ENCODE measurements at regions not wholly inside any gene's neighbourhood (a gene's known extent, or its start where the extent isn't known, plus 50 kb on each side); places are given as distances from the start of the nearest gene placed in this dataset.

- CTCF ChIA-PET, result no interaction called here
- Histone ChIP-seq H4K91ac (ENCODE audit: insufficient read depth, low read depth, low read length) (no peak overlapping the region), H2AK9ac (replicated peaks; ENCODE audit: low read depth, low read length, poor library complexity) (no peak overlapping the region), H2BK5ac (ENCODE audit: low read depth, low read length, poor library complexity, severe bottlenecking) (no peak overlapping the region), H3K36me3 (ENCODE audit: control insufficient read depth, insufficient read depth, low read length) (no peaks in the 10 kb centered on the region), H3K23ac (ENCODE audit: low read depth, low read length) (no peak overlapping the region), H3K9me1 (ENCODE audit: insufficient read depth, low read length) (no peaks in the 10 kb centered on the region), H3K27me3 (ENCODE audit: control insufficient read depth, insufficient read depth, low read length) (no peaks in the 10 kb centered on the region), H3K27ac (ENCODE audit: insufficient read depth, low read length) (no peak overlapping the region), H4K5ac (ENCODE audit: low read depth, low read length) (no peak overlapping the region), H2BK20ac (ENCODE audit: low read depth, low read length) (no peak overlapping the region), H3K4me1 (ENCODE audit: control insufficient read depth, insufficient read depth, low read length) (no peaks in the 10 kb centered on the region), H3K14ac (replicated peaks; ENCODE audit: low read depth, low read length) (no peak overlapping the region), H3K79me1 (ENCODE audit: low read depth in 1 of 2, low read length in 2 of 2) (no peaks in the 10 kb centered on the region), H3K56ac (ENCODE audit: extremely low read depth, insufficient read depth, low read length) (no peak overlapping the region), H3K4ac (ENCODE audit: low read depth, low read length) (no peak overlapping the region), H2AFZ (replicated peaks; ENCODE audit: low read length, poor library complexity) (no peak overlapping the region), H3K18ac (ENCODE audit: low read depth, low read length) (no peak overlapping the region), H2BK120ac (ENCODE audit: low read depth, low read length) (no peak overlapping the region), H2AK5ac (ENCODE audit: low read depth, low read length) (no peak overlapping the region), H4K20me1 (ENCODE audit: insufficient read depth, low read length) (no peaks in the 10 kb centered on the region), H3K9me3 (ENCODE audit: control insufficient read depth, insufficient read depth, low read length) (no peaks in the 10 kb centered on the region), H3K9ac (ENCODE audit: low read depth, low read length) (no peak overlapping the region), H2BK15ac (ENCODE audit: low read depth, low read length) (no peak overlapping the region), H3K4me3 (ENCODE audit: insufficient read depth, low read depth, low read length) (no peak overlapping the region), H4K8ac (ENCODE audit: low read depth in 2 of 2, low read length in 2 of 2) (no peak overlapping the region), H3K4me2 (ENCODE audit: low read depth, low read length) (no peak overlapping the region)
- in situ Hi-C loops (cut with MboI; ENCODE audit: low sequenced_read_pairs) (no loop called here), dilution Hi-C loops (cut with HindIII; ENCODE audit: low sequenced_read_pairs, unreplicated experiment) (no loop called here), intact Hi-C loops (cut with micrococcal nuclease) (no loop called here)
- no TSS peak for BruUV-seq (replicated peaks)
- no peak for TF ChIP-seq POLR2A (IDR thresholded peaks at IDR 0.05; ENCODE audit: low read depth, low read length)
- TF ChIP-seq FOS (IDR thresholded peaks at IDR 0.05; ENCODE audit: low read depth, low read length), result no peak
- TF ChIP-seq MAFK (IDR thresholded peaks at IDR 0.05; ENCODE audit: low read depth, low read length), result no peak
- TF ChIP-seq USF2 (IDR thresholded peaks at IDR 0.05; ENCODE audit: low read depth, low read length), result no peak
- TF ChIP-seq RFX5 (IDR thresholded peaks at IDR 0.05; ENCODE audit: low read depth, low read length), result no peak
- TF ChIP-seq MXI1 (IDR thresholded peaks at IDR 0.05; ENCODE audit: borderline replicate concordance, low read depth, low read length), result no peak
- TF ChIP-seq NFE2L2 (IDR thresholded peaks at IDR 0.05; ENCODE audit: low read depth, low read length), result no peak
- POLR2A ChIA-PET (ENCODE audit: unreplicated experiment), result no interaction called here
- no peak for ATAC-seq (ENCODE audit: low read depth)
- no CpG with 5 or more reads among the region's 1 CpG for WGBS, 2 experiments (ENCODE audit: extremely low coverage in 2 of 2, insufficient read length in 1 of 2)
- no peak for DNase-seq
Observed at GRCh38 chr7:11946794-11947193, 114.8 kb upstream of the THSD7A start.
